Occipital lobe (tissue), 1 donor: ENCODE measurements at regions not wholly inside any gene's neighbourhood (a gene's known extent, or its start where the extent isn't known, plus 50 kb on each side); places are given as distances from the start of the nearest gene placed in this dataset.

Experiments used
- DNase-seq: peaks from one replicate; lab custom pipeline; 2025; lab: John Stamatoyannopoulos, UW

- no peak for DNase-seq
These were observed 314.9 kb upstream of the CCDC54 start for GRCh38 chr3:107062310-107062709.

- no peak for DNase-seq
These were observed 314.5 kb upstream of the CCDC54 start for GRCh38 chr3:107062787-107063186.

- DNase-seq: no peak
These were observed 313.9 kb upstream of the CCDC54 start for GRCh38 chr3:107063351-107063750.

GRCh38 chr3:107064405-107065060, 312.7 kb upstream of the CCDC54 start:
- DNase-seq: peak; percentile 32

GRCh38 chr3:107065094-107065861, 312.0 kb upstream of the CCDC54 start:
- no peak for DNase-seq

GRCh38 chr3:107067421-107067820, 309.8 kb upstream of the CCDC54 start:
- DNase-seq: no peak

GRCh38 chr3:107068980-107069379, 308.3 kb upstream of the CCDC54 start:
- DNase-seq: peak; percentile 12

GRCh38 chr3:107076946-107077345, 300.3 kb upstream of the CCDC54 start:
- DNase-seq: no peak

- DNase-seq: no peak
These were observed 299.8 kb upstream of the CCDC54 start for GRCh38 chr3:107077391-107077790.

- DNase-seq: no peak
These were observed 294.7 kb upstream of the CCDC54 start for GRCh38 chr3:107082527-107082926.

- no peak for DNase-seq
These were observed 292.0 kb upstream of the CCDC54 start for GRCh38 chr3:107085261-107085660.

GRCh38 chr3:107092121-107092520, 285.1 kb upstream of the CCDC54 start:
- no peak for DNase-seq

- no peak for DNase-seq
These were observed 278.4 kb upstream of the CCDC54 start for GRCh38 chr3:107098864-107099263.

- DNase-seq: no peak
These were observed 277.1 kb upstream of the CCDC54 start for GRCh38 chr3:107100137-107100536.

- DNase-seq: no peak
These were observed 276.7 kb upstream of the CCDC54 start for GRCh38 chr3:107100573-107100972.

GRCh38 chr3:107103786-107104185, 273.5 kb upstream of the CCDC54 start:
- no peak for DNase-seq

- no peak for DNase-seq
These were observed 270.9 kb upstream of the CCDC54 start for GRCh38 chr3:107106316-107106715.

GRCh38 chr3:107106907-107107306, 270.3 kb upstream of the CCDC54 start:
- no peak for DNase-seq

- no peak for DNase-seq
These were observed 266.5 kb upstream of the CCDC54 start for GRCh38 chr3:107110596-107111305.

- DNase-seq: no peak
These were observed 265.4 kb upstream of the CCDC54 start for GRCh38 chr3:107111872-107112271.

- no peak for DNase-seq
These were observed 264.9 kb upstream of the CCDC54 start for GRCh38 chr3:107112356-107112755.

GRCh38 chr3:107116251-107116650, 261.0 kb upstream of the CCDC54 start:
- no peak for DNase-seq

- no peak for DNase-seq
These were observed 260.1 kb upstream of the CCDC54 start for GRCh38 chr3:107117156-107117555.
